Epidermal melanocyte (primary cell): ENCODE measurements at regions not wholly inside any gene's neighbourhood (a gene's known extent, or its start where the extent isn't known, plus 50 kb on each side); places are given as distances from the start of the nearest gene placed in this dataset.
"Not testable (repeated sequence)": the region's sequence is repeated elsewhere in the genome, so short reads cannot be mapped to it uniquely, and the experiment has no call there.

Experiments
- DNase-seq: peaks from one replicate; pipeline ENCODE4 v3.0.0; 2011; ENCODE audit warnings: low spot score; ENCODE audit not compliant: insufficient read length

DNA sequence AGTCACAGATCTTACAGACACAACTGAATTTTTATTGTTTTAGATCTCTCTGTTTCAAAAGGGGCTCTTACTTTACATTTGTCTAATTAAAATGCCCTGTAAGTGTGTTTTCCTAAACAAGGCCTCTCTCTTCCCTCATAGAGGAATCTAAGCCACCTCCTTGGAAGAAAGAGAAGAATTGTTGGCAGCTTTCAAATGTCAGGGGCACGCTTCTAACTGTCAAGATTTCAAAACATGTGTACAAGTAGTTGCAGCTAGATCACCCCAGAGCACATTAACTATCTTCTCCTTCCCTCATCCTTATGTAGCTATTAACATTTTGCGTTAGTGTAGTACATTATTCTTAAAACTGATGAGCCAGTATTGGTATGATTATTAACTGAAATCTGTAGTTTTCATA, 266.5 kb upstream of the BOD1L1 start:
- no peak for DNase-seq

DNA sequence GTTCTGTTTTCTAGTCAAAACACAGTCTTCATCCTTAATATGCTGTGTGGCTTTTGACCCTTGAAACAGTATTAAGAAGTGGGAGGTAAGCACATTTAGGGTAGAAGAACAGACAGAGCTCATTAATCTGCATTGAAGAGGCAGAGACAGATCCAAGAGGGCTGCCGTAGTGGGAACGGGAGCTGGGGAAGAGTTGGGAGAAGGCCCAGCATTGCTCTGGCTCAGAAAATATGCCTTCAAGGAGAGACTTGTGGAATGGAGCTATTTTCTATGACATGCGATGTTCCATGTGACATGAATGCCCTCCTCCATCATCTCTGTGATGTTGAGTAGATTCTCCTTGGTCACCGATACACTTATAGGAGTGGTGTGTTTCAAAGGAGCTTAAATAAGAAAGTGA, 273.3 kb upstream of the BOD1L1 start:
- no peak for DNase-seq

DNA sequence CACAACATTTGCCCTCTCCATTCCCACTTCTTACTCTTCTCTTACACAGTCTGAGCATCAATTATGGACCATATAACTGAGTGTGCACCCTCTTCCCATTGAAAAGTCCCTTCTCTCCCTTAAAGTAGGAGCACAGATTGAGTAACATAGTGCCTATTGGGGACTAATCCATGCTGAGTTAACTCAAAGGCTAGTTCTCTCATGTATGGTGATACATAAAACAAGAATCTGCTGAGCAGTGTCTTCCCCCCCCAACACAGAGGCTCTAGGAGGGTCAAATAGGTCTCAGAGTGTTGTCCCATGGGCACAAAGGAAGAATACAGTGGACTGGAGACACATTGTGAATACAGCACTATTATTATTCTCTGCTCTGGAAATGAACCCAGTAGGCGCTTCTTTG, 274.6 kb upstream of the BOD1L1 start:
- DNase-seq, result no peak

DNA sequence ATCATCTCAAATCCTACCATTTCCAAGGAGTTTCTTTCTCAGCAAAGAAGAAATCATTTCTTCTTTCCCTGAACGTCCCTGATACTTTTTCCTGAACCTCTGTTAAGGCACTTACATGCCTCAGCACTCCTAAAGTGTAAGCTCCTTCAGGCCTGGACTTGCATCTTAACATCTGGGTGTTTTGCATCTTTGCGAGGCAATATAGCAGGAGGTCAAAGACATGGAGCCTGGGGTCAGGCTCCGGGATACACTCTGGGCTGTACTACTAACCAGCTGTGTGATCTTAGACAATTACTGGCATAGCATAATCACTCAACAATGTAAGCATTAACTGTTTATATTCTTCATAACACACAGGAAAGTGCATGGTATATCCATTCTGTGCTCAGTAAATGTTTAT, 275.5 kb upstream of the BOD1L1 start:
- no peak for DNase-seq

DNA sequence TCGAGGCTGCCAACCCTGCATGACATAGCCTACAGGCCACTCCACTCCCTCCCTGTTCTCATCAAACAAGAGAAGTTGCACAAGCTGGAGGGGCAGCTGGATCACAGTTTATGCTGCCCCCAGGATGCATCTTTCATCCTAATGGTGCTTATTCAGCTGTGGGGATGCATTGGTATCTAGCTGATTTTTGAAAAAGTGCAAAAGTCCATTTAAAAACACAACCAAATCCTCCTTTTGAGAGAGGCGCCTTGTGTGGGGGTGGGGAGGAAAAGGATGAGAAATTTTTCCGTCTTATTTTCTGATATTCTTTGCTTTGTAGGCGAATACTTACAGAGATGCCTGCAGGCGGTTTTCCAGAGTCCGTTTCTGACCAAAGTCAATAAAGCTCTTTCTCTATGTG, 276.4 kb upstream of the BOD1L1 start:
- no peak for DNase-seq

DNA sequence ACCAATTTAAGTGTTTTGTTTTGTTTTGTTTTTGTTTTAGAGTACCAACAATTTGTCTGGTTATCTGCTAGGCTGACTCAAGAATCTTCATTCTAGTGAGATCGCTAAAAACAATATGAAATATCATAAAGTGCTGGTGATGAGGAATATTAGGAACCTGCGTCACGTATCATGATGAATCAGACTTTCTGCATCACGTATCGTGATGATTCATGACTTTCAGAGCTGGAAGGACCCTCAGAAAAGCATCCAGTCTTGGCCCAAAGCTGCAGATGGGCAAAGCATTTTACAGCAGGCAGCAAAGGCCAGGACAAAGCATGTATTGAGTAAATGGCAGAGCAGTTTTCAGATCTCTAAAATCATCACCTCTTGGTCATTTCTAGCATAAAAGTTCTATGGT, 278.0 kb upstream of the BOD1L1 start:
- no peak for DNase-seq

DNA sequence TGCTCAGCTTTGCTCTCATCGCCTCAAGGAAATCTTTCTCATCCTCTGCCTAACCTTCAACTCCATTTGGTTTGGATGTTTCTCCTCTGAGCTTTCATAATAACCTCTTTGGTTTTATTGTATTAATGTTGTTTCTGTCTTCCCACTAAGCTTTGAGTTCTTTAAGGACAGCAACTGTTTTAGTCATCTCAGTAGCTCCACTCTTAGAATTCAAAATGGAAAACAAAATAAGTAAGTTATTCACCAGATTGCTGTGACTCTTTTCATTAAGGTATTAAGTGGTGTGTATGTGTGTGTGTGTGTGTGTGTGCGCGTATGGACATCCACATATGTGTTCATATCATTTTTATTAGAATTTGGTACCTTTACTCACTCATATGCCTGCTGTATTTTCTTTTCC, 279.2 kb upstream of the BOD1L1 start:
- no peak for DNase-seq

DNA sequence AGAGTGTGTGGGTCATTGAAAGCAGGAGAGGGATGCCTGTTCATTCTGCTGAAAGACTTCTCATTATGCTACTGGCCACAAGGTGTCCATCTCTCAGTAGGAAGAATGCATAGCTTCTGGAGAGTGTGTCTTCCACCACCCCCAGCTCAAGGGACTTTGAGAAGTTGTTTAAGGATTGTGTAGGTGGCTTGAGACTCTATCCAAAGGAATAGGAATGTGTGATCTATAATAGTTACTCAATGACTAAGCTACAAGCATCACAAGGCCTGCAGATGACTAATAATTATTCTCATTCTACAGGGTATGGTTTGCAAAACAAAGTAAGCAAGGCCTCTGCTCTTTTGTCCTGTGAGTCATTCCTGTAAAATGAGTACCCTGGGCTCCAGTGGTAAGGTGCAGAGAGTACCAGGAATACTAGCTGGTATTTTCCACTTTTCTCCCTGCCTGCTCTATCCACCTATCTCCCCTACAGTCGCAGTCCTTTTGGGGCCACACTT, 279.8 kb upstream of the BOD1L1 start:
- DNase-seq, result peak; percentile 42

DNA sequence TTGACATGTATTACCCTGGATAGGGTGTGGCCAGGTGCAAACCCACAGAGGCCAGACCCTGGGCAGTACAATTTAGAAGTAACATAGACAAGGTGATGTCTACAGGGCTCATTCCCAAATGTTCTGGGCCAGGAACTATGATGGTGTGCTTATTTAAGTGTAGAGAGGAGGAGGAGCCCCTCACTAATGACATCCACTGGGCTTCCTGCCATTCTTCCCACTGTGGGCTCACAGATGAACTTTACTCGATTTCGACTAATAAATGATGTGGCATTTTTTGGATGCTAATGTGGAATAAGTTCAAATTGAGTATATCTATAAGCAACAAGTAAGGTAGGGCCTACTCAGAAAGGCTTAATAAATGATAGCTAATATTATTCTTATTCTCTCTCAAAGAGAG, 280.9 kb upstream of the BOD1L1 start:
- DNase-seq, result no peak

DNA sequence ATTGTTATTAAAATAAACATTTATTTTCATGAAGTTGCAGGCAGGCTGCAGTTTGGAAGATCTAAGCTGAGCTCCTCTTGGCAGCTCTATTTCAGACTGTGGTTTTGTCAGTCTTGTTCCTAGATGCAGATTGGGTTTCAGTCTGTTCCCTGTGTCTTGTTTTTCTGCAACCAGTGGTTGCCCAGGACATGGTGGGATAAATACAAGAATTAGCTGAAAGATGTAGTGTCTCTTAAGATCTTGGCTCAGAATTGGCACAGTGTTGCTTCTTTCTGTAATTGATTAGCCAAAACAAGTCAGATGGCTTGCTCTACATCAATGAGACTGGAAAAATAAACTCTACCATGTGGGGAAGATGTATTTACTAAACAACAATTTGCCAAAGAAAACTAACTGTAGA, 283.0 kb upstream of the BOD1L1 start:
- no peak for DNase-seq

DNA sequence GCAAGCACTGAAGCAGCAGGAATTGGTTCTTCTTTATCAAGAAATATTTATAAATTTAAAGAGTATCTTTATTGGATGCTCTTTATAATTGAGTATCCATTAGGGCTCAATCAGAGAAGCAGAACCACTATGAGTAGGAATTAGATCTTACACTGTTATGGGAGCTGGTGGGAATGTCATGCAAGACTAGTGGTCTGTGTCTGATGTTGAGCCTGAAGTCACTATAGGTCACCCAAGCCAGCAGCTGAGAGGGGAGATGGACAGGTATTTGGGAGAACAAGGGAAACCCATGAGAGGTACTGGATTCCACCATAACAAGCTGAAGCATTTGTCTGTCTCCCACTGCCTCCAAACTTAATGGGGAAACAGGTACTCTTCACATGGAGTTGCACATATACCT, 283.7 kb upstream of the BOD1L1 start:
- no peak for DNase-seq

DNA sequence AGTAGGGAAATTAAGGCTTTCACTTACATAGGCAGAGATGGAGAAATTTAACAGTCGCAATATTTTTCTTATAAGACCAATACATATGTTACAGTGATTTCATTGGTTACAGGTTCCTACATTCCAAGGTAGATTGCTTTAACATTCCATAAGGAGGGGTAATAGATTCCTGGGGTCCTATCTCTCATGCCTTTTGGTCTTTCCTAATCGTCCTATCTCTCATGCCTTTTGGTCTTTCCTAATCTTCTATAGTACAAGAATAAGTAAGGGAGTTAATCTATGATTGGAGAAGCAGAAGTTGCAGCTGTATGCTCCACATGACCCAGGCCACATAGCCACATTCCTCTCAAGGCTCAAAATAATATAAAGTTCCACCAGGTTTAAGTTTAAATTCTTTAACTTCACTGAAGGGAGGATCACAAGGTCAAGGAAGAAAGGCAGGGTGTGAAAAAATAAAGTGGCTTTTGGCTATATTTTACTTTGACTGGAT, 285.0 kb upstream of the BOD1L1 start:
- no peak for DNase-seq

DNA sequence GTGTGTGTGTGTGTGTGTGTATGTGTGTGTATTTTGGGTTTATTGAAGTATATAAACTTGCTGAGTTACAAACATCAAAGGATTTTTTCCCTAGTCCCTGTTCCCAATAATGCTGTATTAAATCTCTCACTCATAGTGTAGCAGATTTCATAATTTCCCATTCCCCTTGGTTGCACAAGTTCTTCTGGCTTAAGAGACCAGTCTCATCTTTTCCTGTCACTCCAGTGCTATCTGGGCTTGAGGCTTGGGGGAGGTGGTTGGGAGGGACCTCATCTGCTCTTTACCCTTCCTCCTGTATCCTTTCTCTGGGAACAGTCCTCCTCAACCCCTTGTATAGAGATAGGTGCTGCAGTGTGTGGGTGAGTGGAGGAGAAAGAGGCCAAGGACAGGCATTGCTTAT, 285.4 kb upstream of the BOD1L1 start:
- DNase-seq, result no peak

DNA sequence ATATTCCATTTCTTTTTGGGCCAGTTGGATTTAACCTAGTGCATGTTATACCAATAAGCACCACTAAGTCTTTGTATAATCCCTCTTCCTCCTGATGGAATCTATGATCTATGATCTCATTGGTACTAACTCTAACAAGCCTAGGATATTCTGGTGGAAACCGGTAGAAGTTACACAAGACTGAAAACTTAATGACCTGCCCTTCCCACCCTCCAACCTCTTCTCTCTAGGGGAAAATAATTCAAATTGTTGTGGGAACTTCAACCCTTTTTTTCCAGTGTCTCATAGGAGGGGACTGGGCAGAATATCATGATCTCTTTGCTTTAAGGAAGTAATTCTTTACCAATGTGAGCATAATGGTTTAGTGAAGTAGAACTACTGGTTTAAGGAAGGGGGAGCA, 289.5 kb upstream of the BOD1L1 start:
- DNase-seq, result no peak

DNA sequence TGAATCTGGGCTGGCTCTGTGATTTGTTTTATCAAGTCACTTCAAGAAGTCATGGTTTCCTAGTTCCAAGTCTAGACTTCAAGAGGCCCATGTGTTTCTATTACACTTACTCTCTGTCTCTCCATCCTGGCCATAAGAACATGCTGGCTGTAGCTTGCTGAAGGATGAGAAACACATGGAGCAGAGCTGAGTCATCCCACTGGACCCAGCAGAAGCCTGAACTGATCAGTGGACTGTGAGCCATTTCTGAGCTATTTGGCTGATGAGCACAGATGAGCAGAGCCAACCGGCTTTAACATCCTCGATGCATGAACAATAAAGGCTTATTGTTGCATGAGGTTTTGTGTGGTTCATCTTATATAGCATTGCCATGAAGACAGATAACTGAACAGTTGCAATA, 290.6 kb upstream of the BOD1L1 start:
- DNase-seq, result peak; percentile 32

DNA sequence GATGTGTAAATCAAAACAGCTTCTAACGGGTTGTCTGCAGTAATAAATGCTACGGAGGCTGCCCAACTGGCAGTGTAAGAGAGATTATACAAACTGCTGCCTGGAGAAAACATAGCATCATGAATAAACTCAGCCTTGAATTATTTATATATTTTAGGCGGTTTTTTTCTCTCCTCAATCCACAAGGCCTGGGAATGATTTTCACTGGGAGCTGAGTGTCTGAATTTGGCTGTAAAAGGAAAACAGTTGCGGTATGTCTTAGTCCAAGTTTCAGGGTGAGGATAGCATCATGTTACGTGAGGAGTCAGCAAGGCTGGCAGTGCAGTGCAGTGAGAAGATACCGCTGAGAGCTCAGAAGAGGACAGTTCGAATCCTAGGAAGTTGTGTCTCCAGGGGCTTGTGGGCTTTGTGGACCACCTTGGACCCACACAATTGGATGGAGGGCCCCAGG, 291.5 kb upstream of the BOD1L1 start:
- no peak for DNase-seq

DNA sequence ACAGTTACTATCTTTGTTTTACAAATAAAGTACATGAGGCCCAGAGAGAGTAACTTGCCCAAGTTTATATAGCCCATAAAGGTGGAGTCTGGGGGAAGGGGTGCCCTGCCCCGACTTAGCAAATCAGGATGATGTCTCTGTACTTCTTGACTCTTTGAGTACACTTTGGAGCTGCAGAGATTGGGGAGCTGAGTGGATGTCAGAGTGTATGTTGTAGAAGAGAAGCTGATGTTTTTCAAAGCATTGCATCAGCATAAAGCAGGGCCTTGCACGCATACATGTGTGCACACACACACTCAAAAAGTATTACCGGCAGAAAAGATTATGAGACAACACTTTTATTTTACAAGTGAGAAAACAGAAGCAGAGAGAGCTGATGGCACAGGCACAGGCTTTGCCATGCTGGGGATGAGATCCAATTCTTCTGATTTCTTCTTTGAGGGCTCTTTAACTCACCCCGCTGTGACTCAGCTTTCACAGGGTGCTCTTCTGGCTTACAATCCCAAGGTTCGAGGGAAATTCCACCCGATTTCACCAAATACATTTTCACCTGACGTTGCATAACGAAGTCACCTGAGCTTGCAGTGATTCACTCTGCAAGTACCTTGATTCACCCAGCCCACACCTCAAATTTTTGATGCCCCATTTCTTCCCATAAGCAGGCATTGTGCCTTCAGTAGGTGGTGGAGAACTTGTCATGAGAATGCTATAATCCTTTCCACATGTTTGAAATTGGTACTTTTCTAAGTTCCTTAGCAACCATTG, 292.8 kb upstream of the BOD1L1 start:
- DNase-seq, result no peak

DNA sequence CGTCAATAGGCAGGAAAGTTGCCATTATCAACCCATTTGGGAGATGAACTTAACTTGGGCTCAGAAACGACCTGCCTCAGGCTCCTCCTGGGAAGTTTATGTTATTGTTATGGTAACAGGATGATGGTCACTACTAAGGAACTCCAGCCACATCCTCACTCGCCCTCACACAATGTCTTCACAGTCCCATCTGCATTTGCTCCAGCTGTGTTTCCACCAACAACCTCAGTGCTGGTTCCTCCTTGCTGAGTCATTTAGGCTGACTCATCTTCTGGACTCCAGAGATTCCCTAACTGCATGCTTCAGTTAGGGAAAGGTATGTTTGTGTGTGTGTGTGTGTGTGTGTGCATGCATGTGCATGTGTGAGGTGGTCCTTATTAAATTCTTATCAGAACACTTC, 293.4 kb upstream of the BOD1L1 start:
- DNase-seq, result peak; percentile 48

DNA sequence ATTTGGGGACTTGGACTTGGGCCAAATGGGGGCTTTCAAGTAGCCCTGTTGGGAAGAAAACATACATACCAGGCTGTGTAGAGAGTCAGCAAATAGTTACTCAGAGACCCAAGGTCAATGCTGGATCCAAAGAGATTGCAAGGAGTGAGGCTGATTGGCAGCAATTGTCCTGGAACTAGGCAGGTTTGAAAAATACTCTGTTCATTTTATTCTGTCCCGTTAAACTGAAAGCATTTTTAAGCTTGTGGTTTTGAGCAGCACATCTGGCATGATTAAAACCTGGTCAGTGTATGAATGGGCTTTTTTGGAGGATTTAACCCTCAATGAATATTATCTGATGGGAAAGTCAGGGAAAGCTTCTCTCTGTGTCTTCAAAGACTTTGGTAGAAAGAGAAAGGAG, 294.3 kb upstream of the BOD1L1 start:
- DNase-seq, result no peak

DNA sequence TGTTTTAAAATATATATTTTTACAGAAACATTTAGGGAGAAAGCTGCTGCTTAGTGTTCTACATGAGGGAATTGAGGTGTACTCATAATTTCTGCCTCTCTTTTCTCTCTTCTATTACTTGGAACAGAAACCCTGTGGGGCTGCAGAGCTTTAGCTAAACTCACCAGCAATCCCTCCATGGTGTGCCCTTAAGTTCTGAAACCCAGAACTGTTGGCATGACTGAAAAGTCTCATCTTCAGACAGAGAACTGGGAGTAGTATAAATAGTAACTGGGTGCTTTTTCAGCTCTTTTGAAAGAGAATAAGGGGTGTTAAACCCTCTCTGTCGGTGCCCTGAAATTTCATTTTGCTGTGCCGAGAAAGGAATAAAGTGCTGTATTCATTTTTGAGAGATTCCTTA, 294.9 kb upstream of the BOD1L1 start:
- DNase-seq, result no peak

DNA sequence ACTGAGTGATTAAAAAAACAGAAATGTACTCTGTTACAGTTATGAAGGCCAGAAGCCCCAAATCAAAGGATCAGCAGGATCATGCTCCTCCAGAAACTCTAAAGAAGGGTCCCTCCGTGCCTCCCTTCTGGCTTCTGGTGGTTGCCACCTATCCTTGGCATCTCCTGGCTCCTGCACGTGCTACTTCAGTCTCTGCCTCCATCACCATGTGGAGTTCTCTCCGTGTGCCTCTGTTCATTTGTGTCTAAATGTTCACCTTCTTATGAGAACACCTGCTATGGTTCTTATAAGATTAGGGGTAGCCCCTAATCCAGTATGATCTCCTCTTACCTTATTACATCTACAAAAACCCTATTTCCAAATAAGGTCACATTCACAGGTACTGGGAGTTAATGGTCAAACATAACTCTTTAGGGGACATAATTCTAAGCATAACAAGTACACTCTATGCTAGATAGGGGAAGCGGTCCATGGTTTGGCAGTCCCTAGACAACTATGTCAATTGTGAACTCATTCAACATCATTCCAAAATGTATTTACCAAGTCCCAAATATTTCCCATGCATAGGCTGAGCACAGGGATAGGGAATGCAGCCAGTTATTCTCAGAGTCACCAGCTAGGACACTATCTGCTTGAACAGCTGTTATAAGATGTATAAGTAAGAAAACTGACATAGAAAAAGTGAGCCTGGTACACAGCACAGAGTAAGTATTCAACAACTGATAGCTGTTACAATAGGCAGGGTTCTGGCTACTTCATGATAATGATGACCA, 295.5 kb upstream of the BOD1L1 start:
- no peak for DNase-seq

DNA sequence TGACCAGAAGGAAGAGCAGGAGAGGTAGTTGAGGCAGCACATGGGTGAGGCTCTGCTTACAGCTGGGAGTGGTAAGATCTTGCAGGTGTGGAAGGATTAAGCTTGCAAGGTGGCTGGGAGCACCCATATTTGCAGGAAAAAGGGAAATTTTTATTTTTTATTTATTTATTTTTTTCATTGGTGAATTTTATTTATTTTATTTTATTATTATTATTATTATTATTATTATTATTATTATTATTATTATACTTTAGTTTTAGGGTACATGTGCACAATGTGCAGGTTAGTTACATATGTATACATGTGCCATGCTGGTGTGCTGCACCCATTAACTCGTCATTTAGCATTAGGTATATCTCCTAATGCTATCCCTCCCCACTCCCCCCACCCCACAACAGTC, 297.4 kb upstream of the BOD1L1 start:
- DNase-seq, result not testable (repeated sequence)

DNA sequence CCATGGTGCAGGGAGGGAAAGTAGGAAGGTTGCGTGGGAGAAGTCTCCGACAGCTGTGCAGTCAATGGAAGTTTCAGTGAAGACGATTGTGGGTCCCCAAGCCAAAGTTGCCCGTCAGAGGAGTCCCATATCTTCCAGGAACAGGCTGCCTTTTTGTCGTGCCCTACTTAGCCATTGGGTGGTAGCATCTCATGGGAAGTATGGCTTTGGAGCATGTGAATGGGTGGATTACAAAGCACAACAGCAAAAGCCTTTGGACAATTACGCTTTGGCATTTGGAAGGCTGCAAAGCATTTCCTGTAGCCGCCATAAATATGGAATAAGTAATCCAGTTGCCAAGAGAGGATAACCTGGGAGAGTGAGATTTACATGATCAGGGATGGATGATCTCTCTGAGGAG, 300.7 kb upstream of the BOD1L1 start:
- DNase-seq, result no peak
